ENCODE measurements at regions not wholly inside any gene's neighbourhood (a gene's known extent, or its start where the extent isn't known, plus 50 kb on each side); places are given as distances from the start of the nearest gene placed in this dataset.

DNA sequence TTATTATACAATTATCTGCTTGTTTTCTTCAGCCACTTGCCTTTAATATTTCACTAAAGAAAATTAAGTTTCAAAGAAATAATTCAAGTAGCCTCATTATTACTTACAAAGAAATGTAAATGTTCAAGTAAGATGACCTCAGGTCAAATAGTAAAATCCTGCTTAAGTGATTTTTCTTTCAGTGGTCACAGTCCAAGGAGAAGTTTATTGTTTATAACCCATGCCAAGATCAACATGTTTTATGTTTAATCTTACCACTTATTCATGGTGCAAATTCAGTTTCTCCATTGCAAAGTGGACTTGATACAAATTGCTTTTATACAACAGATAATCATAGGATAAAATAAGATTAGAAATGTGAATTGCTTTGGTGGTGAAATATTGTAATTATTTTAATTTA lies 370.2 kb upstream of the FLRT2 start:
- TF ChIP-seq EP300 (conservative IDR thresholded peaks at IDR 0.05; ENCODE audit: poor library complexity, severe bottlenecking) (no peak), RAD21 (conservative IDR thresholded peaks at IDR 0.05) (no peak), EZH2 (IDR thresholded peaks at IDR 0.05; ENCODE audit: borderline replicate concordance, insufficient read depth, low read length, poor library complexity, severe bottlenecking) (no peak), POLR2AphosphoS5 (IDR thresholded peaks at IDR 0.05) (no peak), TAF1 (IDR thresholded peaks at IDR 0.05; ENCODE audit: low read depth) (no peak)
- TF ChIP-seq, protein P1, sequence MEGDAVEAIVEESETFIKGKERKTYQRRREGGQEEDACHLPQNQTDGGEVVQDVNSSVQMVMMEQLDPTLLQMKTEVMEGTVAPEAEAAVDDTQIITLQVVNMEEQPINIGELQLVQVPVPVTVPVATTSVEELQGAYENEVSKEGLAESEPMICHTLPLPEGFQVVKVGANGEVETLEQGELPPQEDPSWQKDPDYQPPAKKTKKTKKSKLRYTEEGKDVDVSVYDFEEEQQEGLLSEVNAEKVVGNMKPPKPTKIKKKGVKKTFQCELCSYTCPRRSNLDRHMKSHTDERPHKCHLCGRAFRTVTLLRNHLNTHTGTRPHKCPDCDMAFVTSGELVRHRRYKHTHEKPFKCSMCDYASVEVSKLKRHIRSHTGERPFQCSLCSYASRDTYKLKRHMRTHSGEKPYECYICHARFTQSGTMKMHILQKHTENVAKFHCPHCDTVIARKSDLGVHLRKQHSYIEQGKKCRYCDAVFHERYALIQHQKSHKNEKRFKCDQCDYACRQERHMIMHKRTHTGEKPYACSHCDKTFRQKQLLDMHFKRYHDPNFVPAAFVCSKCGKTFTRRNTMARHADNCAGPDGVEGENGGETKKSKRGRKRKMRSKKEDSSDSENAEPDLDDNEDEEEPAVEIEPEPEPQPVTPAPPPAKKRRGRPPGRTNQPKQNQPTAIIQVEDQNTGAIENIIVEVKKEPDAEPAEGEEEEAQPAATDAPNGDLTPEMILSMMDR (IDR thresholded peaks at IDR 0.05; ENCODE audit: poor library complexity, severe bottlenecking): no peak
- TF ChIP-seq, protein P2, sequence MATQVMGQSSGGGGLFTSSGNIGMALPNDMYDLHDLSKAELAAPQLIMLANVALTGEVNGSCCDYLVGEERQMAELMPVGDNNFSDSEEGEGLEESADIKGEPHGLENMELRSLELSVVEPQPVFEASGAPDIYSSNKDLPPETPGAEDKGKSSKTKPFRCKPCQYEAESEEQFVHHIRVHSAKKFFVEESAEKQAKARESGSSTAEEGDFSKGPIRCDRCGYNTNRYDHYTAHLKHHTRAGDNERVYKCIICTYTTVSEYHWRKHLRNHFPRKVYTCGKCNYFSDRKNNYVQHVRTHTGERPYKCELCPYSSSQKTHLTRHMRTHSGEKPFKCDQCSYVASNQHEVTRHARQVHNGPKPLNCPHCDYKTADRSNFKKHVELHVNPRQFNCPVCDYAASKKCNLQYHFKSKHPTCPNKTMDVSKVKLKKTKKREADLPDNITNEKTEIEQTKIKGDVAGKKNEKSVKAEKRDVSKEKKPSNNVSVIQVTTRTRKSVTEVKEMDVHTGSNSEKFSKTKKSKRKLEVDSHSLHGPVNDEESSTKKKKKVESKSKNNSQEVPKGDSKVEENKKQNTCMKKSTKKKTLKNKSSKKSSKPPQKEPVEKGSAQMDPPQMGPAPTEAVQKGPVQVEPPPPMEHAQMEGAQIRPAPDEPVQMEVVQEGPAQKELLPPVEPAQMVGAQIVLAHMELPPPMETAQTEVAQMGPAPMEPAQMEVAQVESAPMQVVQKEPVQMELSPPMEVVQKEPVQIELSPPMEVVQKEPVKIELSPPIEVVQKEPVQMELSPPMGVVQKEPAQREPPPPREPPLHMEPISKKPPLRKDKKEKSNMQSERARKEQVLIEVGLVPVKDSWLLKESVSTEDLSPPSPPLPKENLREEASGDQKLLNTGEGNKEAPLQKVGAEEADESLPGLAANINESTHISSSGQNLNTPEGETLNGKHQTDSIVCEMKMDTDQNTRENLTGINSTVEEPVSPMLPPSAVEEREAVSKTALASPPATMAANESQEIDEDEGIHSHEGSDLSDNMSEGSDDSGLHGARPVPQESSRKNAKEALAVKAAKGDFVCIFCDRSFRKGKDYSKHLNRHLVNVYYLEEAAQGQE (IDR thresholded peaks at IDR 0.05; ENCODE audit: borderline replicate concordance): no peak
